Stimulated activated naive CD8-positive, alpha-beta T cell treated with anti-CD3 and anti-CD28 coated beads, Interleukin-15, Interleukin-2, amounts not matched to agents 100 ng/mL and 50 ng/mL, for 24 hours (primary cell): ENCODE measurements at regions not wholly inside any gene's neighbourhood (a gene's known extent, or its start where the extent isn't known, plus 50 kb on each side); places are given as distances from the start of the nearest gene placed in this dataset.
A peak's percentile ranks its signal among the peaks of the same experiment; 100 is the strongest.

Experiments
- H3K27ac Mint-ChIP-seq: one replicate; pipeline ENCODE4 v1.8.0; 2021; ENCODE audit warnings: mild to moderate bottlenecking, mixed read lengths
- H3K27me3 Mint-ChIP-seq: one replicate; pipeline ENCODE4 v1.8.0; 2021; ENCODE audit warnings: mixed read lengths
- H3K36me3 Mint-ChIP-seq: one replicate; pipeline ENCODE4 v1.8.0; 2021; ENCODE audit warnings: low read depth, mixed read lengths
- H3K4me1 Mint-ChIP-seq: one replicate; pipeline ENCODE4 v1.8.0; 2021; ENCODE audit warnings: low read depth, mixed read lengths
- H3K4me3 Mint-ChIP-seq: one replicate; pipeline ENCODE4 v1.8.0; 2021; ENCODE audit warnings: mild to moderate bottlenecking, mixed read lengths
- H3K9me3 Mint-ChIP-seq: one replicate; pipeline ENCODE4 v1.8.0; 2021; ENCODE audit warnings: mixed read lengths

DNA sequence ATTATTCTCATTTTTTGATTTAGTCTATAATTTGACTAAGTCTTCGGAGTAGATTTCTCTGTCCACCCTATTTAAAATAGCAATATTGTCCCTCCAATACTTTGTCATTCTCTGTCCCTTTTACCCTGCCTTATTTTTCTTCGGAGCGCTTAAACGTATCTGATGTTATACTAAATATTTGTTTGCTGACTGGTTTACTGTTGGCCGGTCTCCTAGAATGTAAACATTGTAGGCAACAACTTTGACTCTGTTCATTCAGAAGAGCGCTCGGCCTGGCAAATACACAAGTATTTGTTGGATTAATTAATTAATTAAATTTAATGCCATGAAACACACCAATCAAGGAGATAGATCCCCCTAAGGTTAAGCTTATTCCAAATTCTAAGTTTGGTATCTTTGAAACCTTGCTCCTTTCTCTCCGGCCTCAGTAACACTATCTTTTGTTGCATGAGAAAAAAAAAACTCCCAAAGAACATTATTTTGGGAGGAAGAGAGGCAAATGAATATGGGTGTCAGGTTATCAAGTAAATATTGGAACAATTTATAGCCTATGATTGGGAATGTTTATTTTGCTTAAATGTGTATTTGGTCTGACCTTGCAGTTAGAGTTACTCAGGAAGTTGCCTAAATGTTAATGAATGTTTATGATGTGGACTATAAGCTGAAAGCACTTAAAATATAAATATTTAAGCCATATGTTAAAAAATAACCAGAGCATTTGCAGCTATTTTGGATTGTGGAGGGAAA lies 231.1 kb downstream of the SOX4 start:
- Mint-ChIP-seq H3K36me3 (no peaks in the 10 kb centered on the region), H3K4me1 (peaks cover 14% of the 10 kb centered on the region), H3K9me3 (peaks cover 3% of the 10 kb centered on the region), H3K4me3 (no peak overlapping the region), H3K27me3 (no peaks in the 10 kb centered on the region), H3K27ac (no peak overlapping the region)

DNA sequence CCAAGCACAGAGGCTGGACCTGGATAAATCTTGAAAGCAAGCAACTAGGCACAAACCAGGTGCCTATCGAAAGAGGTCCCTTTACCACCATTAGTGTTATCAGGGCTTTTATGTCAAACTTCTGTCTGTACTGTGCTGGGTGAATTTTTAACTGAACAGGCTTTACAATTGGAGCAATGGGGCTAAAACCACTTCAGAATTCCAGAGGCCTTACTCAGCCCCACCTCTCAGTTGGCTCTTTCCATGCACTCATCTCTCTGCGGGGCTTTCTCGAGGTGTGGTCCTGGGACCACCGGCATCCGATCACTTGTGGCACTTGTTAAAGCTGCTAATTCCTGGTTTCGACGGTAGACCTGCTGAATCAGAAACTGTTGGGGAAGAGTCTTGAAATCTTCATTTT lies 232.5 kb downstream of the SOX4 start:
- H3K4me3 Mint-ChIP-seq, result no peak overlapping the region
- H3K27ac Mint-ChIP-seq, result no peak overlapping the region
- H3K27me3 Mint-ChIP-seq, result peaks cover 1% of the 10 kb centered on the region
- H3K4me1 Mint-ChIP-seq, result peaks cover 15% of the 10 kb centered on the region
- H3K9me3 Mint-ChIP-seq, result peaks cover 3% of the 10 kb centered on the region
- H3K36me3 Mint-ChIP-seq, result no peaks in the 10 kb centered on the region

DNA sequence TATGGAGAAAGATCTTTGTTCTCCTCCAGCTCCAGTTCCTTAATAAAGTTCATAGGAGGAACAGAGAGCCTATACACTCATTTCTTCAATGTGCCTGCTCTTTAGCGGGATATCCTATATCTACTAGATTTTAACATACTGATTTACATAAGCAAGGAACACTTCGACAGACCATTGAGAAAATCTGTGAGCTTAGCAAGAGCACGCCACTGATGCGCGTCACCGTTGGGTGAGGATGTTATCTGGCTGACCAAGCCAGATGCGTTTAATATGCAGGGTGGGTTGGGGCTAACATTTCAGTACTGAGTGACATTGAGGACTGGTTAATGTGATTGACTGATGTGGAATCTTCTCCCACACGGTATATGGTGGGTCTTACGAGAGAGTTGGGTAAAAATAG lies 233.4 kb downstream of the SOX4 start:
- H3K27ac Mint-ChIP-seq, result peak overlapping the region; percentile 67
- peaks cover 3% of the 10 kb centered on the region for H3K9me3 Mint-ChIP-seq

DNA sequence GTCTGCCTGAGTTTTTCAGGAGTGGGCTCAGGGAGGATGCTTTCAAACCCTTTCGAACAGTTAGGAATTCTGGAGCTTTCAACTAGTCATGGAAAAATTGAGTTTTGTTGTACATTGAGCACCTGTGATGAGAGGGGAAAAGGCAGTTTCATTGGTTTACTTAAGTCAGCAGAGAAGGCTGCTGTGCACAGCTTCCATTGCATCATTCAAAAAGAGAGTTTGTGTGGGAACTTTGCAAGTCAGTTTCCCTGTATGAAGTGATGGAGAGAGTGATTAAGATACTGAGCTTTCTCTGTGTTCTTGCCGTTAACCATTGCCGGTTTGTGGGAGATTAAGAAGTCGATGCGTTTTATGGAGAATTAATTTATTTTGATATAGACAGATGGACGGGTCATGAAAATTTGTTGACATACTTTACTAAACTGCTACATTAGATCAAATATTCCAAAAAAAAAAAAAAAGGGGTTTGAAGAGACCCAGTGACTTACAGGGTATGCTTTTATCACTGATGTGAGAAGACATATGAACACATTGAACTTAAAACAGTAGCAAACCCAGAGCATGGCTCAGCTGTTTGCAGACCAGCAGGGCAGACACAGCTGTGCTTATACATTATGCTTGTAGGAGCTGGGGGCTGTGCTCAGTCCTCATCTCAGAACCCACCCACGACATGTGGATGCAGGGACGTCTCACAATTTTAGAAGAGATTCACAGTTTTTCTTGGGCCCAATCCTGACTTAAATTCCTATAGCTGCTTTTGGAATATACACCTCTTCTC lies 234.1 kb downstream of the SOX4 start:
- Mint-ChIP-seq H3K4me1 (peaks cover 25% of the 10 kb centered on the region), H3K9me3 (peaks cover 3% of the 10 kb centered on the region), H3K4me3 (no peak overlapping the region), H3K27me3 (peaks cover 12% of the 10 kb centered on the region), H3K36me3 (no peaks in the 10 kb centered on the region), H3K27ac (peak overlapping the region; percentile 67)

More for the DNA sequence above, 233.4 kb downstream of the SOX4 start:
- Mint-ChIP-seq H3K36me3 (no peaks in the 10 kb centered on the region), H3K4me3 (no peak overlapping the region), H3K27me3 (peaks cover 6% of the 10 kb centered on the region), H3K4me1 (peaks cover 22% of the 10 kb centered on the region)

DNA sequence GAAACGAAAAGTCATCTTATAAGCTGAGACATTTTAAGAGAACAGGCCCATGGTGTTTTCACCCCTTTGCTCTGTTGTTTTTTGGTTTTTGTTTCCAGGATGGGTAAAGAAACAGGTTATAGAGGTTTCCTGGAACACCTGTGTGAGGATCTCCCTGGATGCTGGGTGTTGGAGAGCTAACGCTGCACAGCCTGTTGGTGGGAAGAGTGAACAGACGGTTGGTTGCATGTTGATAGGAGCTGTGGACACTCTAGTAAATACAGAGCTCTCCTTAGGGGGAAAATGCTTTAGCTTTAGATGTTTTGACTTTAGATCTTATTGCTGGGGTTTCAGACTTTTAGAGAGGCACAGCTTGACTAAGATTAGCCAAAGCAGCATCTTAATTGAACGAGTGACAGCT lies 235.2 kb downstream of the SOX4 start:
- Mint-ChIP-seq H3K27me3 (peaks cover 12% of the 10 kb centered on the region), H3K9me3 (no peaks in the 10 kb centered on the region), H3K36me3 (no peaks in the 10 kb centered on the region), H3K27ac (no peak overlapping the region), H3K4me3 (no peak overlapping the region), H3K4me1 (peaks cover 25% of the 10 kb centered on the region)

DNA sequence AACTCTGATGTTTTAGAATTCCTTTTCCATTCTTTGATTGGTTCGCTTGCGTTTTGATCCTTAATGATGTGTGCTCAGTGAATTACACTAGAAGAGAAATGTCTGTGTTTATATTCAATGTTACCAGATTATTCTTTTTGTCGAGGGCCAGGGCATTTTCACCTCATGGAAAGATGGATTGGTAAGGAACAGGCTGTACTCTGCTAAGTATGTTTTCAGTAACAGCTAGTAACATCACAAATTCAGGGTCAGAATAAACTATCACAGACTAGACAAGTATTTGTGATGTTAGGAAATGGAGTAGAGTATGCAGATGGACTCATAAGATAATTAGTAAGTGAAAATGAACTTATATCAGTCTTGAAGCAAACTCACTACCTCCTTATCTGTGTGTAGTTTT lies 235.6 kb downstream of the SOX4 start:
- Mint-ChIP-seq H3K36me3 (no peaks in the 10 kb centered on the region), H3K27ac (no peak overlapping the region), H3K4me1 (peaks cover 25% of the 10 kb centered on the region), H3K27me3 (peaks cover 12% of the 10 kb centered on the region), H3K9me3 (no peaks in the 10 kb centered on the region), H3K4me3 (no peak overlapping the region)

DNA sequence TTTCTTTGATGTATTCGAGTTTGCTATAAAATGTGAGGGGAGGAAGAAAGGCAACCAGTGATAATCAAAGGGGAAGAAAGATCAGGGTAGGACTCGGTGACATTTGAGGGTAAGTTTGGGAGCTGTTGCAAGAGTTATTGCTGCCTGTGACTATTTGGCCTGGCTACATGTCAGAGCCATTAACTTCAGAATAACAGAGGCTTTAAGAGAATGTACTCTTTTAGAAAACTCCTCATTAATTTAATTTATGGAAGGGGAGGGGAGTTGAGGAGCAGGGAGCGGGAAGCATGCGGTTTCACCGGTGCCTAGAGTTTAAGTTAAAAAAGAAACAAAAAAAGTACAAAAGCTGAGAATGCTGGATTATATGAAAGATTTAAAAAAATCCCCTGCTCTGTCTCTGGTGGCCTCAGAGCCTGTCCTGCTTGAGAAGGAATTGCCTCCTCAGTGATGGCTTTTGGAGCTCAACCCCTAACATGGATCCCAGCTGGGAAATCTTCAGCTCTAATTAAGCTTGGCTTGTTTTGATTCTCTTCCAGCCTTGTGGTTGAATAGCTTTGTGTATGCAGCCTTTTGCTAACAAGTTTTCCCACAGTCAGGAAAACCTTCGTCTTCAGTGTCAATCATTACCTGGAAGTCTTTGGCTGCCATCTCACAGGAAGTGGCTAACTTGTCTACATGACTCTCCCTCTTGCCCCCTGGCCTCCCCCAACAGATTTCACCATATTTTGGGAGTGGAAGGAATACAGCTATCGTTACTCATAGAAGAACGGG lies 238.2 kb downstream of the SOX4 start:
- H3K36me3 Mint-ChIP-seq, result no peaks in the 10 kb centered on the region
- H3K27ac Mint-ChIP-seq, result no peak overlapping the region
- peaks cover 46% of the 10 kb centered on the region for H3K4me1 Mint-ChIP-seq
- H3K27me3 Mint-ChIP-seq, result peaks cover 12% of the 10 kb centered on the region
- H3K9me3 Mint-ChIP-seq, result no peaks in the 10 kb centered on the region
- no peak overlapping the region for H3K4me3 Mint-ChIP-seq

DNA sequence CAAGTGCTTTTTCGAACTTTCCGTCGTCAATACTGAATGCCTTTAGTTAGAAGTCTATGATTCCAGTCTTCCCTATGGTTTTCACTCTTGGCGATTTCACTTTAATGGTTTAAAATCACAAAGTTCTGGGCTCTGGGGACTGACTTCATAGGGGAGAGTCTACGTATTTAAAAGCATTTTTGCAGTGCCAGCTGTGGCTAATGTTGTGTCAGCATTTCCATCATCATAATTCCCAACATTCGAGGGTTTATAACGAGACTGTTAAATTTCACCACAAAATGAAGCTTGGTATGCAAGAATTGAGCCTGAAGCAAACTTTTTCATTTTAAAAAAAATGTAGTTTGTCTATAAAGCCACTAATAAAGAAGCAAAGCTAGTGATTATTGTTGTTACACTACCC lies 242.7 kb downstream of the SOX4 start:
- Mint-ChIP-seq H3K4me3 (no peak overlapping the region), H3K36me3 (no peaks in the 10 kb centered on the region), H3K27ac (no peak overlapping the region), H3K9me3 (no peaks in the 10 kb centered on the region), H3K4me1 (peaks cover 35% of the 10 kb centered on the region), H3K27me3 (peaks cover 9% of the 10 kb centered on the region)

DNA sequence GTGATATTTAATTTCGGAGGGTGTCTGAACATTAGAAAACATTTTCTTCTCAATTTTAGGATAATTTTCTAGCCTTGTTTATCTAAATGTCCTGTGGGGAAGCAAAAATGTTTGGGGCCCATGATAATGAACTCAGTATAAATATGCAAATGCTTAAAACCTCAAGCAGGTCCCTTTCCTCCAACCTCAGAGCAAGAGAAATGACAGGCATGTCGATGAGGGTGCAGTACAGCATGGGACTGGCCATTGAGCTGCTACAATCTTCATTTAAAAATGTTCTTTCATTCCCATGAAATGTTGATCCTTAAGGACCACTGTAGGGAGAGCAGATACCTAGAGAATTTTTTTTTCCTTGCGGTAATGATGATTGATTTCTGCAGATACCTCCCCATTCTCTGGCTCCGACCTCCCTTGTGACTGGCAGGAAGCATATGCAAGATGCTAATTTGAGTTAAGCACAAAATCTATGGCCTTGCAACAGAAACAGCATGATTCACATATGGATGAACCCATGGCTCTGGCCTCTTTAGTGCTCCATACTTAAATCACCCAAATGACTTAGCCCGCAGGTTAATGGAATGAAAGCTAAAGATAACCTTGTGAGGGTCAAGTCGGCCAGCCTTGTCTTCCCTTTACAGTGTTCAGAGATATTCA lies 243.3 kb downstream of the SOX4 start:
- no peaks in the 10 kb centered on the region for H3K36me3 Mint-ChIP-seq
- H3K4me1 Mint-ChIP-seq, result peaks cover 30% of the 10 kb centered on the region
- peaks cover 6% of the 10 kb centered on the region for H3K27me3 Mint-ChIP-seq
- no peak overlapping the region for H3K27ac Mint-ChIP-seq
- H3K4me3 Mint-ChIP-seq, result no peak overlapping the region
- H3K9me3 Mint-ChIP-seq, result no peaks in the 10 kb centered on the region

DNA sequence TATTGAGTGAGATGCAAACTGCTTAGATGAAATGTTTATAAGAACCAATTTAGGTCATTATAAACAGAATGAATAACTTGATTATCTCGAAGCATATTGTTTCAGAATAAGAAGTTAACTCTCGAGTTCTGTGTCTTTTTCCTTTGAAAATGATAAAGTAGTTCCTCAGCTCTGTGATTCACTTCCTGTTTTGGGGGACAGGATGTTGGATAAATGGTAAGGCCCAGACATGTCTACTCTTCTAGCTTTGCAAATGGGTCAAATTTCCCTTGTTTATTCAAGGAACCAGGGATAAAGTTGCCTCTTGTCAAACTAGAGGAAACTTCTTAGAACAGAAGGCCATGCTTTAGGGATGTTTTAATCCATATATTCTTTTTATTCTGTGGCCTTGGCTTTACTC lies 246.9 kb downstream of the SOX4 start:
- peaks cover 16% of the 10 kb centered on the region for H3K4me1 Mint-ChIP-seq

DNA sequence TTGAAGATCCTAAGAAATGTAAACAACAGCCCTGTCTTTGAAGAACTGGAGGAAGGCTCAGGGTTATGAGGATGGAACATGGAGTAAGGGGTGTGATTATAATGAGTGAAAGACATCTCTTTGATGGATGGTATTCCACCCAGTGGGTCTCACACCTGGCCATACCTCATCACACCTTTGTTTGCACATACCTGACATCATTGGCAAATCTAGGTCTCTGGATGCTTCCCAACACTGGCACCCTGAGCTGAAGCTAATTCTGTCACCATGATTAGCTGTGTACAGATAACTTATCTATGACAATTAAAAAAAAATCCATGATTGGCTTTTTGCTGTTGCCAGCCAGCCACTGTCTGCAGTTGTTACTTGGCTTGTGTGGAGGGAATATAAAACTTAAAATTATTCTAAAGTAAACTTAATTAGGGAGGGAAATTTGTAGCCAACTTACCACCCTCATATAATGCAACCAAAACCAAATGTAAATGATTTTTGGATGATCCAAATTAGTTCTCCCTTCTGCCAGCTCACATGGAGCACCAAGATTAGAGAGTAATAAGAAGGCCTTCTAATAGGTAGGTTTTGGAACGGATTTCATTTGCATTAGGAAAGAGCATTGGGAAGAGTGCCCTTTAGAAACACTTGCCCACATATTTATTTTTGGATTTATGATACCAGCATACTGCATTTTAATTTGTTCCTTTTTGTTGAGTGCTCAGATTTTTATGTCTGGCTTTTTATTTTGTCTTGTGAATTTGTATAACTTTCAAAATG lies 249.5 kb downstream of the SOX4 start:
- peaks cover 3% of the 10 kb centered on the region for H3K27me3 Mint-ChIP-seq
- no peak overlapping the region for H3K4me3 Mint-ChIP-seq
- no peaks in the 10 kb centered on the region for H3K36me3 Mint-ChIP-seq
- H3K4me1 Mint-ChIP-seq, result peaks cover 15% of the 10 kb centered on the region
- no peak overlapping the region for H3K27ac Mint-ChIP-seq
- H3K9me3 Mint-ChIP-seq, result no peaks in the 10 kb centered on the region

More for the DNA sequence above, 246.9 kb downstream of the SOX4 start:
- Mint-ChIP-seq H3K27me3 (no peaks in the 10 kb centered on the region), H3K9me3 (no peaks in the 10 kb centered on the region), H3K27ac (no peak overlapping the region), H3K4me3 (no peak overlapping the region), H3K36me3 (no peaks in the 10 kb centered on the region)

DNA sequence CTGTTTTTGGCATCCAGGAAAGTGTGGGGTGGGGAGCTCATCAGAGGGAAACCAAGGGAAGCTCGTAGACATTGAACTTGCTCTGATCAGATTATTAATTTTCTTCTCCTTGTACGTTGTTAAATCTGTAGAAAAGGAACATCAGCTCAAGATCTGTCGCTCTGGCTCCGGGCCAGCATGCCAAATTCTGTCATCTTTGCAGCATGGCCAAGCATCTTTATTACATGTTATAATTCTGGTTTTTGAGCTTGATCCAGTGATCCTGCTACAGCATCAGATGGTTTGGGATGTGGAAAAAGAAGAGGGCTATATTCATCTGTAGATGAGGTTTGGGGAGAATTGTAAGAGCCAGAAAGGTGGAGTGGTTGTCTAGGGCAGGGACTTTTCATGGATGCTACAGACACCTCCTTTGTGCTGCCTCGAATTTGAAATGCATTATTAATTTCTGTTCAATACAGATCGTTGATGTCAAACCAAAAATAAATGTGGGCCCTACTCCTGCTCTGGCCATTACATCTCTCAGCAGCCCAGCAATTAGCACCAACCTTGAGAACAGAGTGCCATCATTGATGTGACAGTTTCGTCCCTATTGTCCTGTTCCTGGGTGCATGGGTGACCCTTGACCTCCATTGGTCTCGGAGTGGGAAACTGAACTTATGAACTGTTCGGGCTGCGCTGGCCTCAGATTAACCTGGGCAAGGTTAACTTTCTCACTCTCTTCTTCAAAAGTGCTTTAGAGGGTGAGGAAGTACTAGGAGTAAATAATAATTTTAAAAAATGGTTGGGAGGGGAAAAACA lies 250.8 kb downstream of the SOX4 start:
- Mint-ChIP-seq H3K27ac (no peak overlapping the region), H3K9me3 (no peaks in the 10 kb centered on the region), H3K4me1 (peaks cover 15% of the 10 kb centered on the region), H3K36me3 (no peaks in the 10 kb centered on the region), H3K27me3 (peaks cover 4% of the 10 kb centered on the region), H3K4me3 (no peak overlapping the region)

DNA sequence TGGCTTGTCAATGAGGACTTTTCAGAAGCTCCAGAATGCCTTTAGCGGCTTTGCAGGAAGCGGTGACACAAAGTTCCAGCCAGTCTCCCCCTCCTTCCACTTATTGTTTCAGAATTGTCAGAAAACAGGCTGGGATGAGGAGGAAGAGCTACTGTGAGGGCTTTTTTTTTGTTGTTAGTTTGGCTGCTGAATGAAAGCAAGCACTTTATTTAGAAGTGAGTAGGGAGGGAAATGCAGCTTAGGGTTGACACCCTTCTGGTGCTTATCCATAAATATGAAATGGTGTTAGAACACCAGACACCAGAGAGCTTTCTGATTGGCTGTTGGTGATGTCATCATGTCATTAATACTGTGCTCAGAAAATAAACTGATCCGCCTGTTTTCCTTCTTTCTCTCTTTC lies 251.5 kb downstream of the SOX4 start:
- Mint-ChIP-seq H3K27me3 (peaks cover 4% of the 10 kb centered on the region), H3K36me3 (no peaks in the 10 kb centered on the region), H3K4me3 (no peak overlapping the region), H3K9me3 (no peaks in the 10 kb centered on the region), H3K27ac (no peak overlapping the region), H3K4me1 (peaks cover 15% of the 10 kb centered on the region)
